IPS-20b (cell line): ENCODE measurements at regions not wholly inside any gene's neighbourhood (a gene's known extent, or its start where the extent isn't known, plus 50 kb on each side); places are given as distances from the start of the nearest gene placed in this dataset.
A peak's percentile ranks its signal among the peaks of the same experiment; 100 is the strongest.

Source experiments
- H3K27ac ChIP-seq: one replicate; pipeline ENCODE4 v1.5.1; 2013; ENCODE audit warnings: low read length
- H3K27me3 ChIP-seq: 2 replicates; pipeline ENCODE4 v1.6.1; 2013; ENCODE audit warnings: mild to moderate bottlenecking, low read length, inconsistent platforms; ENCODE audit not compliant: insufficient read depth
- H3K36me3 ChIP-seq: 2 replicates; pipeline ENCODE4 v1.6.1; 2013; ENCODE audit warnings: low read depth, mild to moderate bottlenecking, inconsistent platforms, low read length, moderate library complexity; ENCODE audit not compliant: insufficient read depth
- H3K4me1 ChIP-seq: 2 replicates; pipeline ENCODE4 v1.6.1; 2013; ENCODE audit warnings: mild to moderate bottlenecking, control low read depth, inconsistent platforms, low read length, moderate library complexity; ENCODE audit not compliant: insufficient read depth
- H3K4me3 ChIP-seq: 2 replicates; pipeline ENCODE4 v1.5.1; 2013; ENCODE audit warnings: mild to moderate bottlenecking, low read length, inconsistent platforms
- H3K9ac ChIP-seq: 2 replicates; pipeline ENCODE4 v1.6.1; 2013; ENCODE audit warnings: low read depth, mild to moderate bottlenecking, inconsistent platforms, low read length, moderate library complexity
- H3K9me3 ChIP-seq: 2 replicates; pipeline ENCODE4 v1.6.1; 2013; ENCODE audit warnings: mild to moderate bottlenecking, low read depth, low read length, inconsistent platforms; ENCODE audit not compliant: insufficient read depth

- no peak overlapping the region for H3K4me3 ChIP-seq
- H3K27me3 ChIP-seq: peaks cover 23% of the 10 kb centered on the region
- no peaks in the 10 kb centered on the region for H3K9me3 ChIP-seq
- H3K36me3 ChIP-seq: no peaks in the 10 kb centered on the region
- no peak overlapping the region for H3K9ac ChIP-seq
- no peak overlapping the region for H3K27ac ChIP-seq
- peaks cover 3% of the 10 kb centered on the region; the same call in 1 of the 2 replicates for H3K4me1 ChIP-seq
Measured at GRCh38 chr7:51467384-51468017, 150.9 kb upstream of the COBL start.

GRCh38 chr7:51459809-51460208, 143.2 kb upstream of the COBL start:
- H3K4me1 ChIP-seq: peaks cover 6% of the 10 kb centered on the region
- no peaks in the 10 kb centered on the region for H3K36me3 ChIP-seq
- H3K27me3 ChIP-seq: no peaks in the 10 kb centered on the region
- no peak overlapping the region for H3K9ac ChIP-seq
- no peak overlapping the region for H3K4me3 ChIP-seq
- no peaks in the 10 kb centered on the region for H3K9me3 ChIP-seq
- no peak overlapping the region for H3K27ac ChIP-seq

- H3K27me3 ChIP-seq: no peaks in the 10 kb centered on the region
- H3K4me1 ChIP-seq: peaks cover 6% of the 10 kb centered on the region
- no peak overlapping the region for H3K9ac ChIP-seq
- no peaks in the 10 kb centered on the region for H3K36me3 ChIP-seq
- no peaks in the 10 kb centered on the region for H3K9me3 ChIP-seq
- no peak overlapping the region for H3K27ac ChIP-seq
- no peak overlapping the region for H3K4me3 ChIP-seq
Measured at GRCh38 chr7:51458693-51459092, 142.1 kb upstream of the COBL start.

- H3K27me3 ChIP-seq: no peaks in the 10 kb centered on the region
- no peaks in the 10 kb centered on the region for H3K9me3 ChIP-seq
- H3K27ac ChIP-seq: no peak overlapping the region
- H3K36me3 ChIP-seq: no peaks in the 10 kb centered on the region
- peaks cover 11% of the 10 kb centered on the region for H3K4me1 ChIP-seq
- H3K4me3 ChIP-seq: no peak overlapping the region
- H3K9ac ChIP-seq: no peak overlapping the region
Measured at GRCh38 chr7:51457079-51457478, 140.5 kb upstream of the COBL start.

- no peak overlapping the region for H3K4me3 ChIP-seq
- no peaks in the 10 kb centered on the region for H3K36me3 ChIP-seq
- H3K4me1 ChIP-seq: peaks cover 16% of the 10 kb centered on the region
- no peak overlapping the region for H3K9ac ChIP-seq
- no peak overlapping the region for H3K27ac ChIP-seq
- H3K9me3 ChIP-seq: no peaks in the 10 kb centered on the region
- H3K27me3 ChIP-seq: peaks cover 5% of the 10 kb centered on the region; the same call in 1 of the 2 replicates
Measured at GRCh38 chr7:51456431-51457060, 139.9 kb upstream of the COBL start.

GRCh38 chr7:51455948-51456347, 139.3 kb upstream of the COBL start:
- Histone ChIP-seq H3K9ac (no peak overlapping the region), H3K4me1 (peaks cover 18% of the 10 kb centered on the region), H3K36me3 (no peaks in the 10 kb centered on the region), H3K9me3 (no peaks in the 10 kb centered on the region), H3K27ac (no peak overlapping the region), H3K4me3 (no peak overlapping the region), H3K27me3 (peaks cover 11% of the 10 kb centered on the region)

GRCh38 chr7:51455513-51455912, 138.9 kb upstream of the COBL start:
- H3K27me3 ChIP-seq: peaks cover 12% of the 10 kb centered on the region
- H3K27ac ChIP-seq: no peak overlapping the region
- H3K4me1 ChIP-seq: peaks cover 18% of the 10 kb centered on the region
- no peak overlapping the region for H3K9ac ChIP-seq
- H3K36me3 ChIP-seq: no peaks in the 10 kb centered on the region
- H3K9me3 ChIP-seq: no peaks in the 10 kb centered on the region
- no peak overlapping the region for H3K4me3 ChIP-seq

- no peaks in the 10 kb centered on the region for H3K36me3 ChIP-seq
- no peaks in the 10 kb centered on the region for H3K9me3 ChIP-seq
- no peak overlapping the region for H3K27ac ChIP-seq
- H3K9ac ChIP-seq: no peak overlapping the region
- peaks cover 12% of the 10 kb centered on the region for H3K27me3 ChIP-seq
- H3K4me3 ChIP-seq: no peak overlapping the region
- peaks cover 18% of the 10 kb centered on the region for H3K4me1 ChIP-seq
Measured at GRCh38 chr7:51455086-51455485, 138.5 kb upstream of the COBL start.

GRCh38 chr7:51452694-51453093, 136.1 kb upstream of the COBL start:
- Histone ChIP-seq H3K36me3 (no peaks in the 10 kb centered on the region), H3K9me3 (no peaks in the 10 kb centered on the region), H3K4me1 (peaks cover 23% of the 10 kb centered on the region), H3K27ac (no peak overlapping the region), H3K27me3 (peaks cover 12% of the 10 kb centered on the region), H3K4me3 (no peak overlapping the region), H3K9ac (no peak overlapping the region)

- H3K9me3 ChIP-seq: no peaks in the 10 kb centered on the region
- H3K27me3 ChIP-seq: peaks cover 12% of the 10 kb centered on the region
- no peak overlapping the region for H3K4me3 ChIP-seq
- no peak overlapping the region for H3K9ac ChIP-seq
- peaks cover 31% of the 10 kb centered on the region for H3K4me1 ChIP-seq
- H3K27ac ChIP-seq: no peak overlapping the region
- no peaks in the 10 kb centered on the region for H3K36me3 ChIP-seq
Measured at GRCh38 chr7:51451751-51452476, 135.3 kb upstream of the COBL start.

- Histone ChIP-seq H3K27ac (no peak overlapping the region), H3K9ac (no peak overlapping the region), H3K9me3 (no peaks in the 10 kb centered on the region), H3K4me1 (peaks cover 32% of the 10 kb centered on the region), H3K4me3 (no peak overlapping the region), H3K36me3 (no peaks in the 10 kb centered on the region), H3K27me3 (peaks cover 12% of the 10 kb centered on the region)
Measured at GRCh38 chr7:51450541-51450940, 133.9 kb upstream of the COBL start.

- Histone ChIP-seq H3K9ac (peak overlapping the region; percentile 20; the same call in 1 of the 2 replicates), H3K9me3 (peaks cover 14% of the 10 kb centered on the region), H3K27me3 (peaks cover 9% of the 10 kb centered on the region)
Measured at GRCh38 chr7:51446785-51447184, 130.2 kb upstream of the COBL start.

More at GRCh38 chr7:51446785-51447184, 130.2 kb upstream of the COBL start:
- H3K36me3 ChIP-seq: no peaks in the 10 kb centered on the region
- H3K27ac ChIP-seq: no peak overlapping the region
- H3K4me1 ChIP-seq: peaks cover 23% of the 10 kb centered on the region; the same call in 1 of the 2 replicates
- H3K4me3 ChIP-seq: peak overlapping the region; percentile 38; the same call in 1 of the 2 replicates
